Breast epithelium (tissue), 3 donors: ENCODE measurements at regions not wholly inside any gene's neighbourhood (a gene's known extent, or its start where the extent isn't known, plus 50 kb on each side); places are given as distances from the start of the nearest gene placed in this dataset.

Source experiments
- CTCF ChIP-seq, 3 donors: fragments of 450-650 bp; IDR thresholded peaks; one replicate each; pipeline ENCODE4 v1.5.1; 2016 to 2017; ENCODE audit warnings: antibody characterized with exemption in 3 of 3, mild to moderate bottlenecking in 3 of 3, moderate library complexity in 3 of 3
- POLR2A ChIP-seq: fragments of 450-650 bp; IDR thresholded peaks from one replicate; pipeline ENCODE4 v1.6.1; 2016; ENCODE audit warnings: antibody characterized with exemption, mild to moderate bottlenecking, moderate library complexity

GRCh38 chr3:159007331-159007730 lies 205.5 kb downstream of the MFSD1 start:
- no peak for TF ChIP-seq CTCF (IDR thresholded peaks at IDR 0.05)
- no peak for TF ChIP-seq POLR2A
